ENCODE measurements at regions not wholly inside any gene's neighbourhood (a gene's known extent, or its start where the extent isn't known, plus 50 kb on each side); places are given as distances from the start of the nearest gene placed in this dataset.
A peak's percentile ranks its signal among the peaks of the same experiment; 100 is the strongest.

DNA sequence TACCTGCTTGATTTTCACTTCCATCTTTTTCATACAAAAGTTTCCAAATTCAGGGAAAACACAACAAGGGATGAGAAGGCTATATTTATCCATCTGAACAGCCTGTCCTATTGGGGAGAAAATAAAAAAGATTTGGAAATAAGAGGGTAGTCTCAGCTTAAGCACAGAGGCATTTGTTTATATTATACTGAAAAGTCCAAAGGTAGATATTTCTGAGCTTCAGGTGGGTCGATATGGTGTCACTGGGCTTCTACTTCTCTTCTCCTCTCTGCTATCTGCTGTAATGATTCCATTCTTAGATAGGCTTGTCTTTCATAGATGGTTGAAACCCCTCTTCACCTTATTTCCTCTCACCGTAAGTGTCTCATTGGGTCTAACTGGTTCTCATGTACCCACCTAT, 337.0 kb downstream of the INSC start:
- intact Hi-C loops (cut with DNase I): no loop called here
- Histone ChIP-seq H3K4me3 (no peak overlapping the region), H3K36me3 (no peaks in the 10 kb centered on the region), H3K9me3 (no peaks in the 10 kb centered on the region), H3K27me3 (ENCODE audit: low read depth) (no peaks in the 10 kb centered on the region), H3K4me1 (no peaks in the 10 kb centered on the region), H3K27ac (no peak overlapping the region)
- TF ChIP-seq, protein P1, sequence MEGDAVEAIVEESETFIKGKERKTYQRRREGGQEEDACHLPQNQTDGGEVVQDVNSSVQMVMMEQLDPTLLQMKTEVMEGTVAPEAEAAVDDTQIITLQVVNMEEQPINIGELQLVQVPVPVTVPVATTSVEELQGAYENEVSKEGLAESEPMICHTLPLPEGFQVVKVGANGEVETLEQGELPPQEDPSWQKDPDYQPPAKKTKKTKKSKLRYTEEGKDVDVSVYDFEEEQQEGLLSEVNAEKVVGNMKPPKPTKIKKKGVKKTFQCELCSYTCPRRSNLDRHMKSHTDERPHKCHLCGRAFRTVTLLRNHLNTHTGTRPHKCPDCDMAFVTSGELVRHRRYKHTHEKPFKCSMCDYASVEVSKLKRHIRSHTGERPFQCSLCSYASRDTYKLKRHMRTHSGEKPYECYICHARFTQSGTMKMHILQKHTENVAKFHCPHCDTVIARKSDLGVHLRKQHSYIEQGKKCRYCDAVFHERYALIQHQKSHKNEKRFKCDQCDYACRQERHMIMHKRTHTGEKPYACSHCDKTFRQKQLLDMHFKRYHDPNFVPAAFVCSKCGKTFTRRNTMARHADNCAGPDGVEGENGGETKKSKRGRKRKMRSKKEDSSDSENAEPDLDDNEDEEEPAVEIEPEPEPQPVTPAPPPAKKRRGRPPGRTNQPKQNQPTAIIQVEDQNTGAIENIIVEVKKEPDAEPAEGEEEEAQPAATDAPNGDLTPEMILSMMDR (IDR thresholded peaks at IDR 0.05): no peak
- DNase-seq: no peak
- ATAC-seq: no peak

DNA sequence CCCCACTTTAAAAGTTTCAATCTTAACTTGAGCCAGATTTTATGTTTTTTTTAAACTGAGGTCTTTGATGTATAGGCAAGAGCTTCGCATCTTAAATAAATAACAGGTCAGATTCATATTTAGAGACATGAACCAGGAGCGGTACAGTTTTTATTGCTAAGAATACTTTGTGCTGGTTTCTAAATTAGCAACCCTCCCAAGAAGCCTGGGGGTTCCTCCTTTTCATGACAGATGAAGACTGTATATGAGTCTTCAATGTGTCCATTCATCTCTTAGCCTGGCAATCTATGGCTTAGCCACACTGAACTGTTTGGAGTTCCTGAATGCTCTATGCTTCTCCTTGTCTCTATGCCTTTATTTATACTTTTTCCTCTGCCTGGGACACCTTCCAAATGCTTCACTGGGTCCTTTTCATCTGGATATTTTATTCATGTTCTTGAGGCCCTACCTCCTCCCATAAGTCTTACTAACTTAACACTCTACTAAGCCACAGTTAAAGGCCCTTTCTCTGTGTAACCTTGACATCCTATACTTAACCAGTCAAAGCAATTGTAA, 338.6 kb downstream of the INSC start:
- DNase-seq (no peak), ATAC-seq (no peak)
- Histone ChIP-seq H3K27ac (no peak overlapping the region), H3K27me3 (ENCODE audit: low read depth) (no peaks in the 10 kb centered on the region), H3K9me3 (no peaks in the 10 kb centered on the region), H3K4me3 (no peak overlapping the region), H3K4me1 (no peaks in the 10 kb centered on the region), H3K36me3 (no peaks in the 10 kb centered on the region)
- intact Hi-C loops (cut with DNase I): no loop called here
- TF ChIP-seq, protein P1 (IDR thresholded peaks at IDR 0.05): no peak

DNA sequence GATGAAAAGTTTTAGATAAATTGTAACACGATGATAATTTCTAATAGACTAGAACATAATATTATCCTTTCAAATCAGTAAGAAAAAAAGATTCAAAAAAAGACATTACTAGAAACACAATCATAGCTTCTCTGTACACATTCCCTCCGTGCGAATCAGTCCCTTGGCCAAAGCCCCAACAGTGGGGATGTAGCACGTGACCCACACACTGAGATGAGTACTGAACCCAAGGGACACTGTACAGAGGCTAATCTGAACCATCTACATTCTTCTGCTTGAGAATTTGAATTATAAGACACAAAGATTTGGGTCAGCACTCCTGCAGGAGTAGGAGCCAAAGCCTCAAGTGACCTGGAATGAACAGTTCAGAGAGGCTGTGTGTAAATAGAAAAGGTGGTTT, 353.7 kb downstream of the INSC start:
- TF ChIP-seq, protein P1 (IDR thresholded peaks at IDR 0.05): no peak
- no peak for ATAC-seq
- DNase-seq: no peak
- intact Hi-C loops (cut with DNase I): no loop called here
- H3K4me3 ChIP-seq: no peak overlapping the region
- no peaks in the 10 kb centered on the region for H3K4me1 ChIP-seq
- H3K27me3 ChIP-seq (ENCODE audit: low read depth): no peaks in the 10 kb centered on the region
- no peaks in the 10 kb centered on the region for H3K9me3 ChIP-seq
- H3K27ac ChIP-seq: no peak overlapping the region
- no peaks in the 10 kb centered on the region for H3K36me3 ChIP-seq

DNA sequence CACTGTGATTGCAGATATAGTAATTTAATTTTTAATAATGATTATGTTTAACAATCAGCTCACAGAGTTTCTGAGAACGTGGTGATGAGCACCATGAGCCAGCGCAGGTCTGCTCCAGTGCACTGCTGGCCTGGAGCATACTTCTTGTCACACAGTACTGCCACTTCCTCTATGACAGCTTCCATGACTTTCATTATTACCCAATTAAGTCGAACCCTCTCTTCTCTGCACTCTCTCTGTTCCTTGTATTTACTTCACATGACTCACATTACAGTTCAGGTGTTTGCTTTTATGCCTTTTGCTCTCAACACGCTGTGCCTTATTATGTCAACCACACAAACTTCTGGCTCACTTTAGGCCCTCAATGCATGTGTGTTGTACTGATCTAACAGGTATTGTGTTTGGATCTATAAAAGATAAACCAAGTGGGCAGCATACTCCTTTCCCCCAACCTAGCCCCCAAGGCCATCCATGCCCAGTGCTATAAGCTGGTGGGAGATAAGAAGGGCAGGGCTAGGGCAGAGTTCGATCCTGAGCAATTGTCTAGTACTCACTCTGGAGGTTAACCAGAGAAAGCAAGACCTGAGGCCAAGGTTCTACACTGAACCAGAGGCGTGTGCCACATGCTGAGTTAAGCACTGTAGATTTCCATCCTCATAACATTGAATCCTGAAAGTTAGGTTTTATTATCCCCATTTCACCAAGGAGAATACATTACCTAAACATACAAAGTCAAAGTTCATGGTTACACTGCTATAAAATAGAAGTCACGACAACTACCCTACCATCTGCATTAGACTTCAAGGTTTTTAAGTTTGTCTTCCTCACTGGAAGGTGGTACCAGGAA, 356.5 kb downstream of the INSC start:
- intact Hi-C loops (cut with DNase I): no loop called here
- ATAC-seq: peak in 1 of 2 donors; percentile 45
- Histone ChIP-seq H3K36me3 (no peaks in the 10 kb centered on the region), H3K27me3 (ENCODE audit: low read depth) (no peaks in the 10 kb centered on the region), H3K9me3 (no peaks in the 10 kb centered on the region), H3K27ac (no peak overlapping the region), H3K4me1 (no peaks in the 10 kb centered on the region), H3K4me3 (no peak overlapping the region)
- TF ChIP-seq, protein P1 (IDR thresholded peaks at IDR 0.05): no peak
- no peak for DNase-seq

DNA sequence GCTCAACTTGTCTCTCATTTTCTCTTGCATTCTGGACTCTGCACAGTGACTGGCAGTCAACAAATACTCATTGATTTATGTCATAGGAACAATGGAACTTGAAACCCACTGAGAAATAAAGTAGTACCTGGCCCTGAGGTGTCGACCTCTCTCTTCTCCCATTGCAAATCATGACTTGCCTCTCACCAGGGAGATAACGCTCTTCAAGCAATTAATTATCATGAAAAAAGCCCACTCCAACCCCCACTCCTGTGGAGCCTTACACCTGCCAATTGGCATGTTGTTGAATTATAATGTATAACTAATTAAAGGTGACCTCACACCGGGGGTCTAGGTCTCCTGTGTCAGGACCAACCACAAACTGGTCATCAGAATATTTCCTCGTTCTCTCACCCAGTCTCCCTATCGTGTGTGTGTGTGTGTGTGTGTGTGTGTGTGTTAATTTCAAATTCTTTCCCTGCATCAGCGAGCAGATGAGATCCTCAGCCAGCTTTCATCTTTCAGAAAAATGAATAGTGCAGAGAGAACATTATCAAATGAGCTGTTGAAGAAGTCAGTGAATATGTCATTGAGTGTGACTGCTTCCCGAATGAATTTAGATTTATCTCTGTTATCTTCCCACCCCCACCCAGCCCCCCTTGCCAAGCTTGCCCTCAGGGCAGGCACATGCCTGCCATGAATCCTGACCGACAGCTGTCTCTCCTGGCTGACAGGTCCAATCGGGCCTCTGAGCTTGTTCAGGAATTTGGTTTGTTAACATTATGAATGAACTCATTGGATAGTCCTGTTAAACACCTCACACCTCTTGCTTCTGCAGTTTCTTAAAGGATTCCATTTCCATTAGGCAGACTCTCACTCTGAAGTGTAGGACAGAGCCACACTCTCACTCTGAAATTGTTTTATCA, 357.4 kb downstream of the INSC start:
- TF ChIP-seq, protein P1 (IDR thresholded peaks at IDR 0.05): no peak
- DNase-seq (no peak), ATAC-seq (peak in 1 of 2 donors; percentile 32)
- no peaks in the 10 kb centered on the region for H3K4me1 ChIP-seq
- no peaks in the 10 kb centered on the region for H3K9me3 ChIP-seq
- H3K27me3 ChIP-seq (ENCODE audit: low read depth): no peaks in the 10 kb centered on the region
- H3K36me3 ChIP-seq: no peaks in the 10 kb centered on the region
- no peak overlapping the region for H3K4me3 ChIP-seq
- no peak overlapping the region for H3K27ac ChIP-seq
- intact Hi-C loops (cut with DNase I): no loop called here

Measured in lower lobe of right lung (tissue), 2 donors.